CD14-positive monocyte (primary cell): ENCODE measurements at regions not wholly inside any gene's neighbourhood (a gene's known extent, or its start where the extent isn't known, plus 50 kb on each side); places are given as distances from the start of the nearest gene placed in this dataset.

ENCODE experiments used
- DNase-seq, 3 donors: peaks; one replicate each; pipeline ENCODE4 v3.0.0-alpha.2; 2011 to 2022
- H2AFZ ChIP-seq: 2 replicates; pipeline ENCODE4 v1.6.0; 2012; ENCODE audit warnings: mild to moderate bottlenecking, low read depth, low read length, inconsistent platforms; ENCODE audit not compliant: insufficient read depth, poor library complexity, severe bottlenecking
- H3K27ac ChIP-seq, 2 donors: 1 replicate in 1 of 2; 2 replicates in 1 of 2; pipeline ENCODE4 v1.5.1; 2012 to 2013; ENCODE audit warnings: low read length in 2 of 2, control low read depth in 1 of 2, inconsistent platforms in 1 of 2, low read depth in 1 of 2, mild to moderate bottlenecking in 1 of 2
- H3K27me3 ChIP-seq, 2 donors: one replicate each; pipeline versions ENCODE4 v1.6.0 to v1.6.1; 2011 to 2013; ENCODE audit warnings: low read length in 2 of 2; ENCODE audit not compliant: control insufficient read depth in 2 of 2, insufficient read depth in 2 of 2
- H3K36me3 ChIP-seq, 2 donors: replicated peaks in 1 of 2; 1 replicate in 1 of 2; 2 replicates in 1 of 2; pipeline versions ENCODE4 v1.5.1 to v1.6.1; 2012 to 2013; ENCODE audit warnings: low read length in 2 of 2, control low read depth in 1 of 2, inconsistent platforms in 1 of 2, mild to moderate bottlenecking in 1 of 2; ENCODE audit not compliant: insufficient read depth in 2 of 2, control insufficient read depth in 1 of 2
- H3K4me1 ChIP-seq, 2 donors: 1 replicate in 1 of 2; 2 replicates in 1 of 2; pipeline versions ENCODE4 v1.5.1 to v1.6.1; 2012 to 2013; ENCODE audit warnings: low read length in 2 of 2, control low read depth in 1 of 2, inconsistent platforms in 1 of 2, mild to moderate bottlenecking in 1 of 2, moderate library complexity in 1 of 2; ENCODE audit not compliant: insufficient read depth in 2 of 2, control insufficient read depth in 1 of 2
- H3K4me2 ChIP-seq: replicated peaks from 2 replicates; pipeline ENCODE3; 2012; ENCODE audit warnings: low read length, moderate library complexity, mild to moderate bottlenecking; ENCODE audit not compliant: poor library complexity, severe bottlenecking; ENCODE audit errors: extremely low read depth
- H3K4me3 ChIP-seq, 3 experiments: fragments of 200-600 bp in 1 of 3; sonication (generic) in 1 of 3; replicated peaks in 1 of 3; 1 replicate in 2 of 3; 2 replicates in 1 of 3; pipeline ENCODE4 v1.5.1; 2011 to 2013; ENCODE audit warnings: low read length in 3 of 3, mild to moderate bottlenecking in 3 of 3, control low read depth in 2 of 3, low read depth in 2 of 3, inconsistent platforms in 1 of 3, moderate library complexity in 1 of 3
- H3K79me2 ChIP-seq: 2 replicates; pipeline ENCODE4 v1.6.0; 2012; ENCODE audit warnings: mild to moderate bottlenecking, control low read depth, inconsistent platforms, low read length, moderate library complexity; ENCODE audit not compliant: insufficient read depth
- H3K9ac ChIP-seq: 2 replicates; pipeline ENCODE4 v1.6.0; 2017; ENCODE audit warnings: low read length, mild to moderate bottlenecking; ENCODE audit not compliant: insufficient read depth, poor library complexity, severe bottlenecking
- H3K9me3 ChIP-seq, 2 donors: replicated peaks in 1 of 2; 1 replicate in 1 of 2; 2 replicates in 1 of 2; pipeline versions ENCODE4 v1.5.1 to v1.6.1; 2012 to 2013; ENCODE audit warnings: low read length in 2 of 2, control low read depth in 1 of 2; ENCODE audit not compliant: control insufficient read depth in 1 of 2, insufficient read depth in 1 of 2
- H4K20me1 ChIP-seq: 2 replicates; pipeline ENCODE4 v1.6.0; 2012; ENCODE audit warnings: mild to moderate bottlenecking, low read length, control low read depth, moderate library complexity; ENCODE audit not compliant: insufficient read depth
- H3K27ac Mint-ChIP-seq, 7 donors: one replicate each; pipeline ENCODE4 v1.8.0; 2020; ENCODE audit warnings: mild to moderate bottlenecking in 7 of 7, mixed read lengths in 7 of 7, moderate library complexity in 6 of 7, inconsistent platforms in 2 of 7
- H3K27me3 Mint-ChIP-seq, 3 donors: one replicate each; pipeline ENCODE4 v1.8.0; 2021 to 2022; ENCODE audit warnings: low read depth in 3 of 3, mild to moderate bottlenecking in 3 of 3, mixed read lengths in 3 of 3, moderate library complexity in 3 of 3, inconsistent platforms in 1 of 3
- H3K36me3 Mint-ChIP-seq, 2 donors: one replicate each; pipeline ENCODE4 v1.8.0; 2020; ENCODE audit warnings: mixed read lengths in 2 of 2, inconsistent platforms in 1 of 2, mild to moderate bottlenecking in 1 of 2
- H3K4me1 Mint-ChIP-seq: one replicate; pipeline ENCODE4 v1.8.0; 2020; ENCODE audit warnings: mild to moderate bottlenecking, mixed read lengths
- H3K4me3 Mint-ChIP-seq, 2 donors: one replicate each; pipeline ENCODE4 v1.8.0; 2020; ENCODE audit warnings: mild to moderate bottlenecking in 2 of 2, mixed read lengths in 2 of 2, moderate library complexity in 1 of 2
- H3K9me3 Mint-ChIP-seq, 7 donors: one replicate each; pipeline ENCODE4 v1.8.0; 2020 to 2022; ENCODE audit warnings: mixed read lengths in 7 of 7, mild to moderate bottlenecking in 6 of 7, moderate library complexity in 6 of 7, inconsistent platforms in 2 of 7
- WGBS: methylation state at CpG from one replicate; pipeline ENCODE4 v1.1.5; 2013; ENCODE audit warnings: missing lambda C conversion rate; ENCODE audit not compliant: insufficient coverage; 5-methylcytosine and 5-hydroxymethylcytosine counted together
- intact Hi-C, 2 donors: fragments of 100-400 bp; cut with micrococcal nuclease; formaldehyde crosslinking; loops; one replicate each; pipeline versions ENCODE4 v1.15.0 to v1.15.1; 2023
- TF ChIP-seq, protein P1 (sequence below): fragments of 200-600 bp; IDR thresholded peaks from one replicate; pipeline ENCODE4 v1.8.0; 2022; ENCODE audit warnings: antibody characterized with exemption, mild to moderate bottlenecking

DNA sequence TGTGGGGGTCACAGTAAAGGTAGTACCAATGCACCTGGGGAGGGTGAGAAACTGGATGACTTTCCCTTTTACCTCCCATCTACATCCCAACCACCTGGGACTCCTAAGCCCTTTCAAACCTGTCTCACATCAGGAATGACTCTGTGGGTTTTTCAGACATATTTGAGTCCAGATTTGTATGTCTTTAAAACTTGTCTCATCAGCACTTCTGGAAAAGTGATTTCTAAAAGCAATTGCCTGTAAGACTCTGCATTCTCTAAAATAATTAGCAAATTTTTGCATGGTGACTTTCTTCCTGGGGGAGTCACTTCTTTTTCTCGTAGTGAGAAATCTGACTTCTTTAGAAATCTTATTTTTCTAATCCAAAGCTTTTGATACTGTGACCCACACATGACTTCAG, 1553.0 kb upstream of the PIK3C3 start:
- Histone ChIP-seq H3K27ac (no peak overlapping the region), H3K9ac (no peak overlapping the region), H3K4me2 (no peak overlapping the region), H3K79me2 (no peaks in the 10 kb centered on the region), H3K4me3 (no peak overlapping the region), H2AFZ (no peak overlapping the region), H3K27me3 (no peaks in the 10 kb centered on the region), H4K20me1 (no peaks in the 10 kb centered on the region), H3K9me3 (no peaks in the 10 kb centered on the region), H3K4me1 (no peaks in the 10 kb centered on the region), H3K36me3 (no peaks in the 10 kb centered on the region)
- DNase-seq, result no peak
- Mint-ChIP-seq H3K4me3 (no peak overlapping the region), H3K27me3 (peaks cover 0 to 3% (median 3%) of the 10 kb centered on the region in 3 donors), H3K9me3 (peaks cover 0 to 3% (median 0%) of the 10 kb centered on the region in 7 donors), H3K4me1 (no peaks in the 10 kb centered on the region), H3K27ac (no peak overlapping the region), H3K36me3 (no peaks in the 10 kb centered on the region)
- TF ChIP-seq, protein P1, sequence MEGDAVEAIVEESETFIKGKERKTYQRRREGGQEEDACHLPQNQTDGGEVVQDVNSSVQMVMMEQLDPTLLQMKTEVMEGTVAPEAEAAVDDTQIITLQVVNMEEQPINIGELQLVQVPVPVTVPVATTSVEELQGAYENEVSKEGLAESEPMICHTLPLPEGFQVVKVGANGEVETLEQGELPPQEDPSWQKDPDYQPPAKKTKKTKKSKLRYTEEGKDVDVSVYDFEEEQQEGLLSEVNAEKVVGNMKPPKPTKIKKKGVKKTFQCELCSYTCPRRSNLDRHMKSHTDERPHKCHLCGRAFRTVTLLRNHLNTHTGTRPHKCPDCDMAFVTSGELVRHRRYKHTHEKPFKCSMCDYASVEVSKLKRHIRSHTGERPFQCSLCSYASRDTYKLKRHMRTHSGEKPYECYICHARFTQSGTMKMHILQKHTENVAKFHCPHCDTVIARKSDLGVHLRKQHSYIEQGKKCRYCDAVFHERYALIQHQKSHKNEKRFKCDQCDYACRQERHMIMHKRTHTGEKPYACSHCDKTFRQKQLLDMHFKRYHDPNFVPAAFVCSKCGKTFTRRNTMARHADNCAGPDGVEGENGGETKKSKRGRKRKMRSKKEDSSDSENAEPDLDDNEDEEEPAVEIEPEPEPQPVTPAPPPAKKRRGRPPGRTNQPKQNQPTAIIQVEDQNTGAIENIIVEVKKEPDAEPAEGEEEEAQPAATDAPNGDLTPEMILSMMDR, result no peak
- no CpG with 5 or more reads among the region's 1 CpG for WGBS
- intact Hi-C loops, result no loop called here

DNA sequence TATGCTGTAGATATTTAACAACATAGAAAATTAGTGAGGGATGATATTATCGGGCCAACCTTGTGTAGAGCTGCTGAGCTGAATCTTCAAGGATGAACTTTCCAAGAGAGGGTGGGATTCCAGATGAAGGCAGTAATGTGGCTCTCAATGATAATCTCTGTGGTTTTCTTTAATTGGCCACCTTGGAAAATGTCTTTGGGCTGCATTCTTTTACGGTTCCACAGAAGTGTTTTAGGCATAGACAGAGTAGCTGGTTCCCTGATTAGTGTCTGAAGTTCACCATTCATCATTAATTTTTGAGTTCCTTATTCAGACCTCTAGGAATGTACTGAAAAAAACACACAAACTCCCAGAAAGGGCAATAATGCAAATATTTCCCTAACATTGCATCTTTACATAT, 1566.9 kb upstream of the PIK3C3 start:
- WGBS, result 90% methylated on average over 2 of the region's 2 CpGs
- H4K20me1 ChIP-seq, result no peaks in the 10 kb centered on the region
- Mint-ChIP-seq H3K27ac (no peak overlapping the region), H3K4me1 (no peaks in the 10 kb centered on the region), H3K36me3 (no peaks in the 10 kb centered on the region), H3K27me3 (no peaks in the 10 kb centered on the region), H3K4me3 (no peak overlapping the region), H3K9me3 (peaks cover 0 to 12% (median 2%) of the 10 kb centered on the region in 7 donors)
- H3K27ac ChIP-seq, result no peak overlapping the region
- peaks cover 0 to 11% of the 10 kb centered on the region in 2 donors for H3K9me3 ChIP-seq
- intact Hi-C loops, result no loop called here
- no peak overlapping the region for H3K9ac ChIP-seq
- no peak overlapping the region for H3K4me2 ChIP-seq
- no peak overlapping the region for H2AFZ ChIP-seq
- TF ChIP-seq, protein P1, result no peak
- no peaks in the 10 kb centered on the region for H3K4me1 ChIP-seq
- no peak overlapping the region for H3K4me3 ChIP-seq
- H3K36me3 ChIP-seq, result no peaks in the 10 kb centered on the region
- no peaks in the 10 kb centered on the region for H3K79me2 ChIP-seq
- DNase-seq, result no peak
- H3K27me3 ChIP-seq, result no peaks in the 10 kb centered on the region
